Gastroesophageal sphincter (tissue), 3 donors: ENCODE measurements at regions not wholly inside any gene's neighbourhood (a gene's known extent, or its start where the extent isn't known, plus 50 kb on each side); places are given as distances from the start of the nearest gene placed in this dataset.

Experiments
- POLR2A ChIP-seq, 2 donors: fragments of 450-650 bp; IDR thresholded peaks; one replicate each; pipeline ENCODE4 v1.6.1; 2017; ENCODE audit warnings: antibody characterized with exemption in 2 of 2, mild to moderate bottlenecking in 2 of 2, moderate library complexity in 1 of 2
- TF ChIP-seq, protein P1 (sequence below), 4 experiments: fragments of 200-600 bp in 2 of 4; fragments of 450-650 bp in 2 of 4; sonication (generic) in 1 of 4; IDR thresholded peaks; one replicate each; pipeline ENCODE4 v1.5.1; 2017 to 2019; ENCODE audit warnings: antibody characterized with exemption in 4 of 4, mild to moderate bottlenecking in 2 of 4, moderate library complexity in 2 of 4

GRCh38 chr3:102747611-102748010, 312.8 kb downstream of the ZPLD1 start:
- TF ChIP-seq POLR2A (IDR thresholded peaks at IDR 0.05) = no peak
- TF ChIP-seq, protein P1, sequence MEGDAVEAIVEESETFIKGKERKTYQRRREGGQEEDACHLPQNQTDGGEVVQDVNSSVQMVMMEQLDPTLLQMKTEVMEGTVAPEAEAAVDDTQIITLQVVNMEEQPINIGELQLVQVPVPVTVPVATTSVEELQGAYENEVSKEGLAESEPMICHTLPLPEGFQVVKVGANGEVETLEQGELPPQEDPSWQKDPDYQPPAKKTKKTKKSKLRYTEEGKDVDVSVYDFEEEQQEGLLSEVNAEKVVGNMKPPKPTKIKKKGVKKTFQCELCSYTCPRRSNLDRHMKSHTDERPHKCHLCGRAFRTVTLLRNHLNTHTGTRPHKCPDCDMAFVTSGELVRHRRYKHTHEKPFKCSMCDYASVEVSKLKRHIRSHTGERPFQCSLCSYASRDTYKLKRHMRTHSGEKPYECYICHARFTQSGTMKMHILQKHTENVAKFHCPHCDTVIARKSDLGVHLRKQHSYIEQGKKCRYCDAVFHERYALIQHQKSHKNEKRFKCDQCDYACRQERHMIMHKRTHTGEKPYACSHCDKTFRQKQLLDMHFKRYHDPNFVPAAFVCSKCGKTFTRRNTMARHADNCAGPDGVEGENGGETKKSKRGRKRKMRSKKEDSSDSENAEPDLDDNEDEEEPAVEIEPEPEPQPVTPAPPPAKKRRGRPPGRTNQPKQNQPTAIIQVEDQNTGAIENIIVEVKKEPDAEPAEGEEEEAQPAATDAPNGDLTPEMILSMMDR (IDR thresholded peaks at IDR 0.05) = no peak
